Liver (tissue), 8 donors: ENCODE measurements at regions not wholly inside any gene's neighbourhood (a gene's known extent, or its start where the extent isn't known, plus 50 kb on each side); places are given as distances from the start of the nearest gene placed in this dataset.
A peak's percentile ranks its signal among the peaks of the same experiment; 100 is the strongest.

Experiments
- DNase-seq: peaks from one replicate; pipeline ENCODE4 v3.0.0-alpha.2; 2017; ENCODE audit warnings: low spot score
- H3K27ac ChIP-seq, 2 donors: one replicate each; pipeline ENCODE4 v1.7.0; 2013; ENCODE audit warnings: inconsistent platforms in 2 of 2, low read length in 2 of 2, control low read depth in 1 of 2, low read depth in 1 of 2, mild to moderate bottlenecking in 1 of 2
- H3K27me3 ChIP-seq, 4 donors: one replicate each; pipeline versions ENCODE4 v1.6.1 to v1.7.0; 2013; ENCODE audit warnings: low read length in 3 of 4, inconsistent platforms in 1 of 4, mild to moderate bottlenecking in 1 of 4, moderate library complexity in 1 of 4; ENCODE audit not compliant: control insufficient read depth in 4 of 4, insufficient read depth in 4 of 4
- H3K36me3 ChIP-seq, 4 donors: one replicate each; pipeline versions ENCODE4 v1.6.1 to v1.7.0; 2013; ENCODE audit warnings: low read length in 3 of 4, mild to moderate bottlenecking in 3 of 4, low read depth in 1 of 4, moderate library complexity in 1 of 4; ENCODE audit not compliant: control insufficient read depth in 4 of 4, insufficient read depth in 3 of 4
- H3K4me1 ChIP-seq, 4 donors: one replicate each; pipeline versions ENCODE4 v1.6.1 to v1.7.0; 2013; ENCODE audit warnings: low read length in 3 of 4, mild to moderate bottlenecking in 3 of 4, moderate library complexity in 1 of 4; ENCODE audit not compliant: control insufficient read depth in 4 of 4, insufficient read depth in 4 of 4
- H3K4me3 ChIP-seq, 3 donors: one replicate each; pipeline versions ENCODE4 v1.6.1 to v1.7.0; 2013; ENCODE audit warnings: low read length in 3 of 3, control low read depth in 1 of 3, low read depth in 1 of 3, mild to moderate bottlenecking in 1 of 3
- H3K9ac ChIP-seq, 2 donors: one replicate each; pipeline ENCODE4 v1.7.0; 2013; ENCODE audit warnings: low read length in 2 of 2, mild to moderate bottlenecking in 2 of 2, moderate library complexity in 2 of 2, control low read depth in 1 of 2, low read depth in 1 of 2
- H3K9me3 ChIP-seq, 4 donors: one replicate each; pipeline versions ENCODE4 v1.6.1 to v1.7.0; 2013; ENCODE audit warnings: low read length in 3 of 4; ENCODE audit not compliant: control insufficient read depth in 4 of 4
- ATF3 ChIP-seq: IDR thresholded peaks from 2 replicates; pipeline ENCODE4 v1.6.1; 2016; ENCODE audit warnings: antibody characterized with exemption
- EGR1 ChIP-seq, 2 donors: IDR thresholded peaks; 2 replicates each; pipeline ENCODE4 v1.6.1; 2016 to 2018; ENCODE audit warnings: antibody characterized with exemption in 2 of 2, low read depth in 2 of 2
- FOXA1 ChIP-seq: IDR thresholded peaks from 2 replicates; pipeline ENCODE4 v1.6.1; 2016; ENCODE audit warnings: antibody characterized with exemption
- HNF4G ChIP-seq: IDR thresholded peaks from 2 replicates; pipeline ENCODE4 v1.6.1; 2016; ENCODE audit warnings: antibody characterized with exemption
- RAD21 ChIP-seq, 2 donors: IDR thresholded peaks; 2 replicates each; pipeline ENCODE4 v1.6.1; 2016; ENCODE audit warnings: antibody characterized with exemption in 2 of 2, mild to moderate bottlenecking in 2 of 2
- REST ChIP-seq: IDR thresholded peaks from 2 replicates; pipeline ENCODE4 v1.6.1; 2016; ENCODE audit warnings: antibody characterized with exemption, mild to moderate bottlenecking
- YY1 ChIP-seq: IDR thresholded peaks from 2 replicates; pipeline ENCODE4 v1.6.1; 2016; ENCODE audit warnings: antibody characterized with exemption, mild to moderate bottlenecking
- WGBS: extraction: QIAGEN DNeasy Blood & Tissue Kit; methylation state at CpG from one replicate; pipeline ENCODE4 v1.1.7; 2013; 5-methylcytosine and 5-hydroxymethylcytosine counted together
- TF ChIP-seq, protein P1 (sequence below): fragments of 150-350 bp; IDR thresholded peaks from 2 replicates; pipeline ENCODE4 v1.5.1; 2017; ENCODE audit warnings: improper control_type of control experiment, low read depth, low read length; ENCODE audit not compliant: missing input control
- donor health status: healthy.
- donor health status: healthy.
- donor health status: healthy.
- donor health status: healthy.
- donor health status: healthy.

GRCh38 chr2:199704358-199705238 lies 146.4 kb downstream of the FTCDNL1 start:
- 93% methylated on average over 1 of the region's 1 CpG for WGBS
- DNase-seq: peak; percentile 41
- Histone ChIP-seq H3K4me3 (no peak overlapping the region), H3K27ac (no peak overlapping the region), H3K4me1 (peaks cover 0 to 1% (median 0%) of the 10 kb centered on the region in 4 donors), H3K27me3 (no peaks in the 10 kb centered on the region), H3K9ac (no peak overlapping the region), H3K9me3 (no peaks in the 10 kb centered on the region), H3K36me3 (no peaks in the 10 kb centered on the region)
- TF ChIP-seq RAD21 (IDR thresholded peaks at IDR 0.05) (peak; percentile 96 to 97), FOXA1 (no peak)
- TF ChIP-seq, protein P1, sequence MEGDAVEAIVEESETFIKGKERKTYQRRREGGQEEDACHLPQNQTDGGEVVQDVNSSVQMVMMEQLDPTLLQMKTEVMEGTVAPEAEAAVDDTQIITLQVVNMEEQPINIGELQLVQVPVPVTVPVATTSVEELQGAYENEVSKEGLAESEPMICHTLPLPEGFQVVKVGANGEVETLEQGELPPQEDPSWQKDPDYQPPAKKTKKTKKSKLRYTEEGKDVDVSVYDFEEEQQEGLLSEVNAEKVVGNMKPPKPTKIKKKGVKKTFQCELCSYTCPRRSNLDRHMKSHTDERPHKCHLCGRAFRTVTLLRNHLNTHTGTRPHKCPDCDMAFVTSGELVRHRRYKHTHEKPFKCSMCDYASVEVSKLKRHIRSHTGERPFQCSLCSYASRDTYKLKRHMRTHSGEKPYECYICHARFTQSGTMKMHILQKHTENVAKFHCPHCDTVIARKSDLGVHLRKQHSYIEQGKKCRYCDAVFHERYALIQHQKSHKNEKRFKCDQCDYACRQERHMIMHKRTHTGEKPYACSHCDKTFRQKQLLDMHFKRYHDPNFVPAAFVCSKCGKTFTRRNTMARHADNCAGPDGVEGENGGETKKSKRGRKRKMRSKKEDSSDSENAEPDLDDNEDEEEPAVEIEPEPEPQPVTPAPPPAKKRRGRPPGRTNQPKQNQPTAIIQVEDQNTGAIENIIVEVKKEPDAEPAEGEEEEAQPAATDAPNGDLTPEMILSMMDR: peak; percentile 76

DNA sequence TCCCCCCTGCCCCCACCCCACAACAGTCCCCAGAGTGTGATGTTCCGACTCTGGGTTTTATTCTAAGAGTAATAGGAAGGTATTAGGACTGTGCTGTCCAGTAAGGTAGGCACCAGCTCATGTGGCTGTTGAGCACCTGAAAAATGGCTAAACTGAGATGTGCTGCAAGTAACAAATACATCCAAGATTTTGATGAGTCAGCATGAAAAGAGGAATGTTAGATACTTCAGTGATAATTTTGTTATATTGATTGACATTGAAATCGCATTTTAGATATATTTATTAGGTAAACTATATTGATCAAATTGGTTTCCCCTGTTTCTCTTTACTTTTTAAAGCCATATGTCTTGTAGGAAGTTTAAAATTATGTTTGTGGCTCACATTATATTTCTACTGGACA lies 147.8 kb downstream of the FTCDNL1 start:
- H3K4me1 ChIP-seq: peaks cover 0 to 1% (median 0%) of the 10 kb centered on the region in 4 donors
- DNase-seq: no peak
- H3K27me3 ChIP-seq: no peaks in the 10 kb centered on the region
- H3K9me3 ChIP-seq: no peaks in the 10 kb centered on the region
- no peak for TF ChIP-seq REST
- no peak for TF ChIP-seq ATF3
- TF ChIP-seq HNF4G: no peak
- no peak for TF ChIP-seq EGR1 (IDR thresholded peaks at IDR 0.05; ENCODE audit: low read depth in 2 of 2)
- TF ChIP-seq, protein P1: no peak
- TF ChIP-seq YY1: no peak
- no peak for TF ChIP-seq FOXA1
- H3K9ac ChIP-seq: no peak overlapping the region
- no peak overlapping the region for H3K27ac ChIP-seq
- H3K4me3 ChIP-seq: no peak overlapping the region
- H3K36me3 ChIP-seq: no peaks in the 10 kb centered on the region
- 67% methylated on average over 2 of the region's 2 CpGs for WGBS
